GM10266 (cell line): ENCODE measurements at regions not wholly inside any gene's neighbourhood (a gene's known extent, or its start where the extent isn't known, plus 50 kb on each side); places are given as distances from the start of the nearest gene placed in this dataset.

Source experiments
- DNase-seq: peaks from one replicate; pipeline ENCODE4 v3.0.0; 2012; ENCODE audit errors: extremely low spot score
- TF ChIP-seq, protein P1 (sequence below): IDR thresholded peaks from 2 replicates; pipeline ENCODE4 v1.5.1; 2012; ENCODE audit warnings: mild to moderate bottlenecking, low read depth; ENCODE audit not compliant: control insufficient read depth, insufficient read depth; ENCODE audit errors: missing control alignments

DNA sequence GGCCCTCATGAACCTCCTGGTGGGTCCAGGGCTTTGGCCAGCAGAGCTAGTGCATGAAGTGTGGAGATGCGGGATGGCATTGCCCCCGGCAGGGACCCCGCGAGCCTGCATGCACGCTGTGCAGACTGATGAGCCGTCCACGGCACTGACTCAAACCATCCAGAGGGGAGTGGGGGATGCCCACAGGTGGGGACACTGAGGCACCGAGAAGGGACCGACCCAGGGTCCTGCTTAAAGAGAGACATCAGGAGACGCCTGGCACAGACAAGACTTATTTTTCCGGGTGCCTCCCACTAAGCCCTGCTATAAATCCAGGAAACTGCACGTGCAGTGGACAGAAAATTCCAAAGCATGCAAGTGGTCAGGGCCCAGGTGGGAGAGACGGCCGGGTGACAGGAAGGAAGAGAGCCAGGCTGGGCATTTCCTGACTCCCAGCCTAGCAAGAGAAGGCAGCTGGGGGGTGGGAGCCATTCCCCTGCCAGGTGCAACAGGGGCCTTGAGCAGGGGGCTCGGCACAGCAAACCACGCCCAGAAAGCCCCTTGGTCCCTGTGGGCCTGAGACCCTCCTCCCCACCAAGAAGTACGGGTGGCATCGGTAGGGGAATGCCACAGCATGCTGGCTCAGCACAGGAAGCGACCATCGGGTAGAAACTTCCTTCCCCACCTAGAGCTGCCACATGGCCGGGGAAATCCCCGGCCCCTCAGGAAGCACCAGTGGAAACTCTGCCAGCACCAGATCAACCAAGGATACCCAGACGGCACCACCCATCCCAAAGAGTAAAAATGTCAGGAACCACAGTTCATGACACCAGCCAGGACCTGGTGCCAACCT is 91.5 kb downstream of the FOXL3 start:
- TF ChIP-seq, protein P1, sequence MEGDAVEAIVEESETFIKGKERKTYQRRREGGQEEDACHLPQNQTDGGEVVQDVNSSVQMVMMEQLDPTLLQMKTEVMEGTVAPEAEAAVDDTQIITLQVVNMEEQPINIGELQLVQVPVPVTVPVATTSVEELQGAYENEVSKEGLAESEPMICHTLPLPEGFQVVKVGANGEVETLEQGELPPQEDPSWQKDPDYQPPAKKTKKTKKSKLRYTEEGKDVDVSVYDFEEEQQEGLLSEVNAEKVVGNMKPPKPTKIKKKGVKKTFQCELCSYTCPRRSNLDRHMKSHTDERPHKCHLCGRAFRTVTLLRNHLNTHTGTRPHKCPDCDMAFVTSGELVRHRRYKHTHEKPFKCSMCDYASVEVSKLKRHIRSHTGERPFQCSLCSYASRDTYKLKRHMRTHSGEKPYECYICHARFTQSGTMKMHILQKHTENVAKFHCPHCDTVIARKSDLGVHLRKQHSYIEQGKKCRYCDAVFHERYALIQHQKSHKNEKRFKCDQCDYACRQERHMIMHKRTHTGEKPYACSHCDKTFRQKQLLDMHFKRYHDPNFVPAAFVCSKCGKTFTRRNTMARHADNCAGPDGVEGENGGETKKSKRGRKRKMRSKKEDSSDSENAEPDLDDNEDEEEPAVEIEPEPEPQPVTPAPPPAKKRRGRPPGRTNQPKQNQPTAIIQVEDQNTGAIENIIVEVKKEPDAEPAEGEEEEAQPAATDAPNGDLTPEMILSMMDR = no peak
- DNase-seq = no peak

DNA sequence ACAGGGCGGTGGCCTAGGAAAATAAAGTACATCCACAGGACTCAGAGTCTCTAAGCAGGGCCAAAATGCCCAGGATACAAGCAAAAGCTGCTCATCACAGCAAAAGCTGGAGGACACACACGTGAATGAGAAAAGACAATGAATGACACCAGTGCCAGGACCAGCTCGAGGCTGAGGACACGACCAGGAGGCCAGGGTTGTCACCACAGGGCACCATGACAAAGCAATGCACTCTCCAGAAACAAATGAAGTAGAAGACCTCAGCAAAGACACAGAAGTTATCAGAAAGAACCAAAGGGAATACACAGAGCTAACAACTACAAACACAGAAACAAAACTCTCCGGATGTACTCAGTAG is 92.1 kb downstream of the FOXL3 start:
- TF ChIP-seq, protein P1 = no peak
- no peak for DNase-seq

DNA sequence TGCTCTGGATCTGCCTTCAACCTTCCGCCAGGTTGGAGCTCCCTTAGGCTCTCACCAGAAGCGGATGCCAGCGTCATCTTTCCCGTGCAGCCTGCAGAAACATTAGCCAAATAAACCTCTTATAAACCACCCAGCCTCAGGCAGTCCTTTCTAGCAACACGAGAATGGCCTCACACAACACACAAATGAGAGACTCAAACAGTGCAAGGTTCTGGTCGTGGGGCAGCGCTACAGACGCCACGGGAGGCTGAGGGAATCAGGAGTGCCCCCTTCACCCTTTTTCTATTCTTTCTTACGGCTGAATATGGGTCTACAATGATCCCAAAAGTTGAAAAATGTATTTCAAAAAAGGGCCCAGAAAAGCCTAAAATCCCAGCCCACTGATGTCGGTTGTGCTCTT is 96.4 kb downstream of the FOXL3 start:
- no peak for DNase-seq
- TF ChIP-seq, protein P1 = no peak

DNA sequence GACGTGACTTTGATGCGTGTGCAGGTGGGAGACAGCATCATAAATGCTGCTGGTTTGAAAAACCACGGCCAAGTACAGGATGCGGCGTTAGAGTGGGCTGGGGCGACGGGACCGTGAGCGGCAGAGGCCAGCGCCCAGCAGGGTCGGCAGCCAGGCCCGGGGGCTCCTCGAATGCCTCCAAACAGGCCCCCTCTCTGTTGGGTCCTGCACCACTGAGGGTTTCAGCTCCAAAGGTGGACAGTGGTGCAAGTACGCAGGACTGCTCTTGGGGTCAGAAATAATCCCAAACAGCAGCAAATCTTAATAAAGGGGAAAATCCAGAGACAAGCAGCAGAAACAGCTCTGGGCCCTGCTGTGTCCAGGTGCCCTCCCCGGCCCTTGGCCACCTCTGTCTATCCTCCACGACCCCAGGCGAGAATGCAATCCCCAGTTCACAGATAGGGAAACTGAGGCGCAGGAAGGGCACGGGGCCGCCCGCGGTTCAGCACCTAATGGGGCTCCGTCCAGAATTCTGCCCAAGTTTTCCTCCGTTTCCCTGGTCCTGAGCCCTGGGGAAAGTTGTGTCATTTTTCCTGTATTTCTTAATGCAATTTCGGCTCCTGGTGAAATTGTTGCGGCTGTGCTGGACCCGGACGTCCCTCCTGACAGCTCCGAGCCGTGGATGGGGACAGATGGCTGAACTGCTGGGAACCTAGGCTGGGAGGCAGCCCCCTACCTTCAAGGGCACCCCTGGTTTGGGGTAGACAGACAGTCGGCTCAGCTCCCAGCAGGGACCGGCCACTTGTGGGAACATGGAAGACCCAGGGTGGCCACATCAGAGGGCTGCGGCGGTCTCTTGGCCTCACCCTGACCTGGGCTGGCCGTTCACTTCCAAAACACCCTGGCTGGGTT is 97.4 kb downstream of the FOXL3 start:
- TF ChIP-seq, protein P1 = no peak
- no peak for DNase-seq

DNA sequence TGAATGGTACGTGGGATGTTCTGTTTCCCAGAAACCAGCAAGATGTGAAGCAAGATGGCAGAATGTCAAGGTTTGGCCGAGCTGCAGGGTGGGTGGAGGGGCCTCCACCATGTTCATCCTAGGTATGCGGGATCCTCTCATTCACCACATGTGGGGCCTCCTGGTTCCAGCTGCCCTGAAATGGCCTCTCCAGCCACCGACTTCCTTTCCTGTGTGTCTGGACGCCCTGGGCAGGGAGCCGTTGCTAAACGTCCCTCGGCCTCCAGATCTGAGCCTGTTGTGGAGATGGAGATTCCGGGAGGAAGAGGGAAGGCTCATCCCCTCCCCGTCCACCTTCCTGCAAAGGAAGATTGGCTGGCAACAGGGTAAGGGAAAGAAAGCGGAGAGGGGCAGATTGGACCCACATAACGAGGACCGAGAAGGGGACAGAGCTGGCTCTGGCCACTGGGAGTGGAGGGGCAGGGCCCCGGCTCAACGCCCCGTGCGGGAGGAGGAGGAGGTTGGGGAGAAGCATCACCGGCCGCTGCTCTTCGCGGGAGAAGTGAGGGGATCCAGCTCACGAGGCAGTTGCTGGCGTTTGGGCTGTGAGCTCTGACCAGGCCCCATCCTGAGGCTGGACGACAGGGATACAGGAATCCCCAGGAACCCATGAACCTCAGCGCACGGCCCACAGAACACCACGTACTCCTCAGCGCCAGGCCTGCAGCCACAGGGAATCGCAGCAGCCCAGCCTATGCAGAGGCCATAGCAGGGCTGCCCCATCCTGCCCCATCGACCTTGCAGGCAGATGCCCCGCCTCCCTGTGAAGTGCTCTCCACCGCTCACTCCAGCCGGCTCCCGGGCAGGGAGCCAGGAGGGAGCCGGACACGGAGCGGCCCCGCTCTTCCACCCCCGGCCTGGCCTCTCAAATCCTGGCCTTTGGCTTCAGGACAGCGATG is 98.3 kb downstream of the FOXL3 start:
- TF ChIP-seq, protein P1 = no peak
- DNase-seq = no peak

DNA sequence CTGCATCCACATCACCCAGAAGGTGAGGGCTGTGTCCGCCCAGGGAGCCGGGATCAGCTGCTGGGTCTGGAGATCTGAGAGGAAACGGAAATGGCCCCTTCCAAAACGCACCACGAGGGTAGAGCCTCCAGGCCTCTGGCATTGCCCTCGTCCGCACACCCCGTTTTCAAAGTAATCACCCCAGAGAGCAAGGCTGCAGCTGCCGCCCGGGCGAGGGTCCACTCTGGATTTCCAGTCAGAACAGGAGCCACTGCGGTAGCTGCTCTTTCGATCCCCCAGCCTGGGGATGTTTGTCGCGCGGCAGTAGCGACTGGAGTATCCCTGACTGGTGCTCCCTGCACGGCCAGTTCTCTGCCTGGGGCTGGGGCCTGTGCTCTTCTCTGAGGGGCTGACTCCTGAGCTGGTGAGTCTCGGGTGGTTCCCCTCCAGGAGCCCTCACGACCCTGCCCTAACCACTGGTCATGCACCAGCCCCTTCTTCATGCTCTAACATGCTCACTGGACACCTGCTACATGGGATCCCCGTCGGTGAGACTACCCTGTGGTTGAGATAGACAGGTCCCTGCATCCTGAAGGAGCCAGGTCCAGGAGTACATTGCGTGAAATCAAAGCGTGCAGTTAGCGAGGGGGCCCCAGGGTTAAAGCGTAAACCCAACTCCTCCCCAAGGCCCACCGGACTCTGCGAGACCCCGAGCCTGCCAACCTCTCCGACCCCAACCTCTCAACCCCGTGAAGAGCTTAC is 99.2 kb downstream of the FOXL3 start:
- no peak for DNase-seq
- TF ChIP-seq, protein P1 = no peak
